ENCODE measurements at regions not wholly inside any gene's neighbourhood (a gene's known extent, or its start where the extent isn't known, plus 50 kb on each side); places are given as distances from the start of the nearest gene placed in this dataset.

GRCh38 chr3:44117736-44118135 is 124.0 kb upstream of the TOPAZ1 start (continued):
- no peak for TF ChIP-seq ZNF462 (CRISPR knock-in tag; IDR thresholded peaks at IDR 0.05)
- TF ChIP-seq STAT1 (IDR thresholded peaks at IDR 0.05; ENCODE audit: unreplicated experiment), result no peak
- no peak for TF ChIP-seq ZNF331 (CRISPR knock-in tag; IDR thresholded peaks at IDR 0.05; ENCODE audit: low read depth)
- TF ChIP-seq, protein P1, sequence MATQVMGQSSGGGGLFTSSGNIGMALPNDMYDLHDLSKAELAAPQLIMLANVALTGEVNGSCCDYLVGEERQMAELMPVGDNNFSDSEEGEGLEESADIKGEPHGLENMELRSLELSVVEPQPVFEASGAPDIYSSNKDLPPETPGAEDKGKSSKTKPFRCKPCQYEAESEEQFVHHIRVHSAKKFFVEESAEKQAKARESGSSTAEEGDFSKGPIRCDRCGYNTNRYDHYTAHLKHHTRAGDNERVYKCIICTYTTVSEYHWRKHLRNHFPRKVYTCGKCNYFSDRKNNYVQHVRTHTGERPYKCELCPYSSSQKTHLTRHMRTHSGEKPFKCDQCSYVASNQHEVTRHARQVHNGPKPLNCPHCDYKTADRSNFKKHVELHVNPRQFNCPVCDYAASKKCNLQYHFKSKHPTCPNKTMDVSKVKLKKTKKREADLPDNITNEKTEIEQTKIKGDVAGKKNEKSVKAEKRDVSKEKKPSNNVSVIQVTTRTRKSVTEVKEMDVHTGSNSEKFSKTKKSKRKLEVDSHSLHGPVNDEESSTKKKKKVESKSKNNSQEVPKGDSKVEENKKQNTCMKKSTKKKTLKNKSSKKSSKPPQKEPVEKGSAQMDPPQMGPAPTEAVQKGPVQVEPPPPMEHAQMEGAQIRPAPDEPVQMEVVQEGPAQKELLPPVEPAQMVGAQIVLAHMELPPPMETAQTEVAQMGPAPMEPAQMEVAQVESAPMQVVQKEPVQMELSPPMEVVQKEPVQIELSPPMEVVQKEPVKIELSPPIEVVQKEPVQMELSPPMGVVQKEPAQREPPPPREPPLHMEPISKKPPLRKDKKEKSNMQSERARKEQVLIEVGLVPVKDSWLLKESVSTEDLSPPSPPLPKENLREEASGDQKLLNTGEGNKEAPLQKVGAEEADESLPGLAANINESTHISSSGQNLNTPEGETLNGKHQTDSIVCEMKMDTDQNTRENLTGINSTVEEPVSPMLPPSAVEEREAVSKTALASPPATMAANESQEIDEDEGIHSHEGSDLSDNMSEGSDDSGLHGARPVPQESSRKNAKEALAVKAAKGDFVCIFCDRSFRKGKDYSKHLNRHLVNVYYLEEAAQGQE (IDR thresholded peaks at IDR 0.05; ENCODE audit: unreplicated experiment), result no peak
- no peak for TF ChIP-seq ETS1 (IDR thresholded peaks at IDR 0.05)
- TF ChIP-seq CREB1 (CRISPR knock-in tag; IDR thresholded peaks at IDR 0.05; ENCODE audit: low read depth), result no peak
